Testis (tissue), 2 donors: ENCODE measurements at regions not wholly inside any gene's neighbourhood (a gene's known extent, or its start where the extent isn't known, plus 50 kb on each side); places are given as distances from the start of the nearest gene placed in this dataset.

Experiments
- POLR2A ChIP-seq: fragments of 450-650 bp; IDR thresholded peaks from one replicate; pipeline ENCODE4 v1.6.1; 2017; ENCODE audit warnings: antibody characterized with exemption, mild to moderate bottlenecking, moderate library complexity
- TF ChIP-seq, protein P1 (sequence below), 3 experiments: fragments of 450-650 bp in 2 of 3; fragments of 200-600 bp in 1 of 3; sonication (generic) in 1 of 3; IDR thresholded peaks; one replicate each; pipeline ENCODE4 v1.5.1; 2016 to 2019; ENCODE audit warnings: antibody characterized with exemption in 3 of 3, mild to moderate bottlenecking in 2 of 3, moderate library complexity in 1 of 3

DNA sequence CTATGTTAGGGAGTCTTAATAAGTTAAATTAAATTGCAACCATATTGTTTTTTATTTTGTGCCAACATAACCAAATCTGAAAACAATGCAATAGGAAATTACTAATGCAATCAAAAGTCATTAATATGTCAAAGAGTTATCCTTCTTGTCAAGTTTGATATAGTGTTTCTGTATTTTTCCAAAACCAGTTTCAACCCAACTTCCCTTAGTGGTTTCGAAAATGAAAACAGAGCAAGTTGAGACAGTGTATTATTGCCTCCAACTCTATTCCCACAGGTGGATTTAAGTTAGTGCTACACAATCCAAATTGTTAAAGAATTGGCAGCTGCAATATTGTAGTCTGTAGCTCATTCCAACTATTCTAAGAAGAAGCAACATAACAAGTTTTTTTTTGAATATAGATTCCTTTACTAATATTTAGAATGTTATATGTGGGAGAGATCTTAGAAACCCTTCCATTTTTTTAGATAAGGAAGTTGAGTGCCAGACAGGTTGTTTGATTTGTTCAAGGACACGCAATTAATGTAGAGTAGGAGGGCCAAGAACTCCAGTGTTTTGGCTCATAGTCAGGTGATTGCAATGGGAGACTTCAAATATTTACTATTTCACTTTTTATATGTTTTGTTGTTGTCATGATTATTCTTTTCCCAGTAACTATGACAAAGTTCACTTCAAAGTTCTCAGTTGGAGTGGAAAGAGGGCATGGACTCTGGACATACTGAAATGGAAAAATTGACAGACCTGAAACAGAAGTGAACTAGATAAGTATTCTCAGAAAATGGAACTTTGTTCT is 282.4 kb upstream of the HSF2 start:
- TF ChIP-seq POLR2A: no peak
- TF ChIP-seq, protein P1, sequence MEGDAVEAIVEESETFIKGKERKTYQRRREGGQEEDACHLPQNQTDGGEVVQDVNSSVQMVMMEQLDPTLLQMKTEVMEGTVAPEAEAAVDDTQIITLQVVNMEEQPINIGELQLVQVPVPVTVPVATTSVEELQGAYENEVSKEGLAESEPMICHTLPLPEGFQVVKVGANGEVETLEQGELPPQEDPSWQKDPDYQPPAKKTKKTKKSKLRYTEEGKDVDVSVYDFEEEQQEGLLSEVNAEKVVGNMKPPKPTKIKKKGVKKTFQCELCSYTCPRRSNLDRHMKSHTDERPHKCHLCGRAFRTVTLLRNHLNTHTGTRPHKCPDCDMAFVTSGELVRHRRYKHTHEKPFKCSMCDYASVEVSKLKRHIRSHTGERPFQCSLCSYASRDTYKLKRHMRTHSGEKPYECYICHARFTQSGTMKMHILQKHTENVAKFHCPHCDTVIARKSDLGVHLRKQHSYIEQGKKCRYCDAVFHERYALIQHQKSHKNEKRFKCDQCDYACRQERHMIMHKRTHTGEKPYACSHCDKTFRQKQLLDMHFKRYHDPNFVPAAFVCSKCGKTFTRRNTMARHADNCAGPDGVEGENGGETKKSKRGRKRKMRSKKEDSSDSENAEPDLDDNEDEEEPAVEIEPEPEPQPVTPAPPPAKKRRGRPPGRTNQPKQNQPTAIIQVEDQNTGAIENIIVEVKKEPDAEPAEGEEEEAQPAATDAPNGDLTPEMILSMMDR (IDR thresholded peaks at IDR 0.05): no peak
